ENCODE measurements at regions not wholly inside any gene's neighbourhood (a gene's known extent, or its start where the extent isn't known, plus 50 kb on each side); places are given as distances from the start of the nearest gene placed in this dataset.

DNA sequence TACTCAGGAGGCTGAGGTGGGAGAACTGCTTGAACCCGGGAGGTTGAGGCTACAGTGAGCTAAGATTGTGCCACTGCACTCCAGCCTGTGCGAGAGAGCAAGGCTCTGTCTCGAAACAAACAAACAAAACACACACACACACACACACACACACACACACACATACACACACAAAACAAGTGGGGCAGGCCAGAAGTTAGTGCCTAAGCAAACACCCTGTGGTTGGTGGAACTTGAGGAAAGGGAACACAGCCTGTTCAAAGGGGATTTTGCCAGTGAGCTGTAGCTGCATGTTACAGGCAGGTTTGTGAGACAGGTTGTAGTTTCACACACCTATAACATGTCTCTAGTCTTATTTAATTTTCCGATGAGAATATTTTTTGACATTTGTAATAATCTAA is 175.3 kb upstream of the CLEC14A start:
- CTCF ChIA-PET (ENCODE audit: low intra/inter-chr PET ratio, low total read pairs), result no interaction called here
- DNase-seq (ENCODE audit: low spot score), result no peak
- POLR2A ChIA-PET, result no interaction called here
- no peaks in the 10 kb centered on the region for H3K9me3 ChIP-seq (ENCODE audit: low read length)
- H3K4me3 ChIP-seq (replicated peaks in 1 of 3; ENCODE audit: insufficient read depth in 1 of 3, low read depth in 2 of 3, low read length in 3 of 3), result no peak overlapping the region
- H3K4me1 ChIP-seq (ENCODE audit: insufficient read depth, low read length), result no peaks in the 10 kb centered on the region
- 14% methylated on average over 4 of the region's 4 CpGs for WGBS (ENCODE audit: low lambda C conversion rate)
- no peak overlapping the region for H2AFZ ChIP-seq (ENCODE audit: low read length)
- in situ Hi-C loops (cut with HindIII; ENCODE audit: extremely low pct_ligation_motif_present, low pct_unique_long_range_greater_than_20kb) (no loop called here), intact Hi-C loops (cut with micrococcal nuclease; ENCODE audit: unreplicated experiment) (no loop called here)
- no peak overlapping the region for H3K27ac ChIP-seq (ENCODE audit: extremely low read length, insufficient read depth, low read length)
- TF ChIP-seq U2AF2 (IDR thresholded peaks at IDR 0.05; ENCODE audit: low read depth, low read length) (no peak), SP5 (CRISPR knock-in tag; IDR thresholded peaks at IDR 0.05; ENCODE audit: borderline replicate concordance, low read depth) (no peak), GABPA (IDR thresholded peaks at IDR 0.05; ENCODE audit: low read depth, low read length) (no peak), GABPA (CRISPR knock-in tag; IDR thresholded peaks at IDR 0.05; ENCODE audit: low read depth) (no peak), NR1H2 (CRISPR knock-in tag; IDR thresholded peaks at IDR 0.05; ENCODE audit: borderline replicate concordance, low read depth) (no peak), ZNF737 (CRISPR knock-in tag; IDR thresholded peaks at IDR 0.05; ENCODE audit: borderline replicate concordance) (no peak), ZBTB7A (CRISPR knock-in tag; IDR thresholded peaks at IDR 0.05) (no peak), GABPB1 (CRISPR knock-in tag; IDR thresholded peaks at IDR 0.05) (no peak), RNF2 (conservative IDR thresholded peaks at IDR 0.05; ENCODE audit: low read depth) (no peak), ZNF547 (CRISPR knock-in tag; IDR thresholded peaks at IDR 0.05) (no peak)
- TF ChIP-seq, protein P1, sequence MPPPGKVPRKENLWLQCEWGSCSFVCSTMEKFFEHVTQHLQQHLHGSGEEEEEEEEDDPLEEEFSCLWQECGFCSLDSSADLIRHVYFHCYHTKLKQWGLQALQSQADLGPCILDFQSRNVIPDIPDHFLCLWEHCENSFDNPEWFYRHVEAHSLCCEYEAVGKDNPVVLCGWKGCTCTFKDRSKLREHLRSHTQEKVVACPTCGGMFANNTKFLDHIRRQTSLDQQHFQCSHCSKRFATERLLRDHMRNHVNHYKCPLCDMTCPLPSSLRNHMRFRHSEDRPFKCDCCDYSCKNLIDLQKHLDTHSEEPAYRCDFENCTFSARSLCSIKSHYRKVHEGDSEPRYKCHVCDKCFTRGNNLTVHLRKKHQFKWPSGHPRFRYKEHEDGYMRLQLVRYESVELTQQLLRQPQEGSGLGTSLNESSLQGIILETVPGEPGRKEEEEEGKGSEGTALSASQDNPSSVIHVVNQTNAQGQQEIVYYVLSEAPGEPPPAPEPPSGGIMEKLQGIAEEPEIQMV (CRISPR knock-in tag; IDR thresholded peaks at IDR 0.05; ENCODE audit: low read depth), result no peak
- TF ChIP-seq, protein P2, sequence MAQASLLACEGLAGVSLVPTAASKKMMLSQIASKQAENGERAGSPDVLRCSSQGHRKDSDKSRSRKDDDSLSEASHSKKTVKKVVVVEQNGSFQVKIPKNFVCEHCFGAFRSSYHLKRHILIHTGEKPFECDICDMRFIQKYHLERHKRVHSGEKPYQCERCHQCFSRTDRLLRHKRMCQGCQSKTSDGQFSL (CRISPR knock-in tag; IDR thresholded peaks at IDR 0.05), result no peak
- TF ChIP-seq, protein P3, sequence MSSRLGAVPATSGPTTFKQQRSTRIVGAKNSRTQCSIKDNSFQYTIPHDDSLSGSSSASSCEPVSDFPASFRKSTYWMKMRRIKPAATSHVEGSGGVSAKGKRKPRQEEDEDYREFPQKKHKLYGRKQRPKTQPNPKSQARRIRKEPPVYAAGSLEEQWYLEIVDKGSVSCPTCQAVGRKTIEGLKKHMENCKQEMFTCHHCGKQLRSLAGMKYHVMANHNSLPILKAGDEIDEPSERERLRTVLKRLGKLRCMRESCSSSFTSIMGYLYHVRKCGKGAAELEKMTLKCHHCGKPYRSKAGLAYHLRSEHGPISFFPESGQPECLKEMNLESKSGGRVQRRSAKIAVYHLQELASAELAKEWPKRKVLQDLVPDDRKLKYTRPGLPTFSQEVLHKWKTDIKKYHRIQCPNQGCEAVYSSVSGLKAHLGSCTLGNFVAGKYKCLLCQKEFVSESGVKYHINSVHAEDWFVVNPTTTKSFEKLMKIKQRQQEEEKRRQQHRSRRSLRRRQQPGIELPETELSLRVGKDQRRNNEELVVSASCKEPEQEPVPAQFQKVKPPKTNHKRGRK (CRISPR knock-in tag; IDR thresholded peaks at IDR 0.05), result no peak
- ATAC-seq, result peak; percentile 42; the same call in 2 of the 3 replicates
- no peak overlapping the region for H3K9ac ChIP-seq (ENCODE audit: insufficient read depth, low read depth, low read length)
- no peaks in the 10 kb centered on the region for H3K27me3 ChIP-seq (ENCODE audit: control insufficient read depth in 1 of 2, insufficient read depth in 2 of 2, low read length in 2 of 2)
- no peaks in the 10 kb centered on the region for H3K36me3 ChIP-seq (replicated peaks in 1 of 2; ENCODE audit: control insufficient read depth in 1 of 2, insufficient read depth in 2 of 2, low read length in 2 of 2)
- FAIRE-seq, result no peak
- no TSS peak for BruUV-seq (replicated peaks)
- H3K4me2 ChIP-seq (ENCODE audit: low read depth, low read length), result no peak overlapping the region
- no peaks in the 10 kb centered on the region for H3K79me2 ChIP-seq (ENCODE audit: insufficient read depth, low read length)
- no peaks in the 10 kb centered on the region for H4K20me1 ChIP-seq (ENCODE audit: insufficient read depth, low read length)

Measured in HepG2 (cell line).